ENCODE measurements at regions not wholly inside any gene's neighbourhood (a gene's known extent, or its start where the extent isn't known, plus 50 kb on each side); places are given as distances from the start of the nearest gene placed in this dataset.
A peak's percentile ranks its signal among the peaks of the same experiment; 100 is the strongest.

- H3K79me2 ChIP-seq (ENCODE audit: control insufficient read depth, insufficient read depth, low read length): no peaks in the 10 kb centered on the region
- in situ Hi-C loops (cut with MboI): no loop called here
- ChIA-PET SMC1A (ENCODE audit: uncharacterized antibody, unreplicated experiment) (no interaction called here), CTCF (interaction anchor here (0.6 kb wide), 1 partner anchor 13 kb away, joined by 3 read pairs; no protein-coding TSS in a partner anchor), POLR2A (interaction anchor here (1.0 kb wide), 1 partner anchor 12 kb away, joined by 6 read pairs; no protein-coding TSS in a partner anchor), RAD21 (ENCODE audit: unreplicated experiment) (interaction anchor here (0.9 kb wide), 1 partner anchor 89 kb away, joined by 3 read pairs; no protein-coding TSS in a partner anchor)
- ATAC-seq (no peak), DNase-seq (ENCODE audit: low read depth, low spot score) (no peak), FAIRE-seq (peak; percentile 18)
- no peaks in the 10 kb centered on the region for H3K4me1 ChIP-seq (ENCODE audit: control insufficient read depth, insufficient read depth, low read length)
- 34% methylated on average over 4 of the region's 4 CpGs for WGBS (ENCODE audit: insufficient coverage, insufficient replicate concordance, low lambda C conversion rate, missing lambda C conversion rate)
- H3K4me2 ChIP-seq (ENCODE audit: control insufficient read depth, insufficient read depth): no peak overlapping the region
- H3K27ac ChIP-seq (ENCODE audit: control insufficient read depth, insufficient read depth): no peak overlapping the region
- intact Hi-C loops (cut with micrococcal nuclease; ENCODE audit: unreplicated experiment): no loop called here
- BruUV-seq (replicated peaks): no TSS peak
- H3K36me3 ChIP-seq (ENCODE audit: control insufficient read depth in 2 of 2, insufficient read depth in 2 of 2, low read length in 1 of 2): no peaks in the 10 kb centered on the region
- no peaks in the 10 kb centered on the region for H4K20me1 ChIP-seq (ENCODE audit: control insufficient read depth, insufficient read depth)
- no peak overlapping the region for H3K4me3 ChIP-seq
- TF ChIP-seq CREB1 (IDR thresholded peaks at IDR 0.05; ENCODE audit: low read depth): no peak
- TF ChIP-seq SRF (IDR thresholded peaks at IDR 0.05; ENCODE audit: low read depth in 2 of 2, low read length in 2 of 2): no peak
- no peak for TF ChIP-seq IKZF1 (conservative IDR thresholded peaks at IDR 0.05)
- TF ChIP-seq SPI1 (IDR thresholded peaks at IDR 0.05; ENCODE audit: borderline replicate concordance, insufficient read depth, low read depth, low read length): no peak
- no peak for TF ChIP-seq ATF2 (IDR thresholded peaks at IDR 0.05; ENCODE audit: low read length)
- no peak for TF ChIP-seq YY1 (IDR thresholded peaks at IDR 0.05; ENCODE audit: low read depth, low read length)
- no peak for TF ChIP-seq POU2F2 (IDR thresholded peaks at IDR 0.05; ENCODE audit: borderline replicate concordance, low read depth, low read length)
- TF ChIP-seq CHD2 (IDR thresholded peaks at IDR 0.05; ENCODE audit: borderline replicate concordance, low read depth, low read length): no peak
- no peak for TF ChIP-seq BRCA1 (IDR thresholded peaks at IDR 0.05; ENCODE audit: low read depth, low read length)
- no peak for TF ChIP-seq DPF2 (IDR thresholded peaks at IDR 0.05)
- TF ChIP-seq NBN (IDR thresholded peaks at IDR 0.05): no peak
- TF ChIP-seq FOXK2 (IDR thresholded peaks at IDR 0.05): no peak
- H3K9me3 ChIP-seq (replicated peaks; ENCODE audit: control insufficient read depth, insufficient read depth, low read length): no peaks in the 10 kb centered on the region; the same call in 1 of the 3 replicates
- H3K27me3 ChIP-seq (replicated peaks in 1 of 2; ENCODE audit: control insufficient read depth in 2 of 2, insufficient read depth in 2 of 2, low read length in 1 of 2): no peaks in the 10 kb centered on the region
- no peak overlapping the region for H2AFZ ChIP-seq (ENCODE audit: control insufficient read depth, low read depth, low read length)
- H3K9ac ChIP-seq (ENCODE audit: control insufficient read depth, insufficient read depth, low read length): no peak overlapping the region
Measured at GRCh38 chr3:102026656-102027055, 177.3 kb downstream of the NFKBIZ start.
